ENCODE measurements at regions not wholly inside any gene's neighbourhood (a gene's known extent, or its start where the extent isn't known, plus 50 kb on each side); places are given as distances from the start of the nearest gene placed in this dataset.

DNA sequence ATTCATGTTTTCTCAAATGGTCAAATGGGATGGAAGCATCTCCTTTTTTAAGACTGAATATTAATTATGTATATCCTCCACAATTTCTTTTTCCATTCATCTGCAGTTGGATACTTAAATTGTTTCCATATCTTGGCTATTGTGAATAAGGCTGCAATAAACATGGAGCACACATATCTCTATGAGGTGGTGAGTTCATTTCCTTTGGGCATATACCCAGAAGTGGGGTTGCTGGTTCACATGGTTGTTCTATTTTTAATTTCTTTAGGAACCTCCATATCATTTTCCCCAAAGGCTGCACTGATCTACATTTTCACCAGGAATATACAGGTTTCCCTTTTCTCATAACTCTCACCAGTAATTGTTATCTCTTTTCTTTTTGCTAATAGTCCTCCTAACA is 566.3 kb downstream of the KCTD12 start:
- ATAC-seq (no peak), DNase-seq (ENCODE audit: low read depth, low spot score) (no peak)
- in situ Hi-C loops (cut with HindIII; ENCODE audit: low pct_unique_long_range_greater_than_20kb, low sequenced_read_pairs), result no loop called here
- Histone ChIP-seq H3K27me3 (ENCODE audit: control insufficient read depth, insufficient read depth, low read length) (no peaks in the 10 kb centered on the region), H3K27ac (ENCODE audit: low read length) (no peak overlapping the region), H3K36me3 (ENCODE audit: control insufficient read depth, insufficient read depth, low read length) (no peaks in the 10 kb centered on the region), H3K4me1 (ENCODE audit: control insufficient read depth, insufficient read depth, low read length) (no peaks in the 10 kb centered on the region), H3K4me3 (ENCODE audit: low read depth in 2 of 2, low read length in 2 of 2) (no peak overlapping the region), H3K9me3 (ENCODE audit: control insufficient read depth, insufficient read depth, low read depth, low read length) (no peaks in the 10 kb centered on the region)
- ChIA-PET CTCF (no interaction called here), POLR2A (no interaction called here)
- BruUV-seq (replicated peaks), result no TSS peak
- intact Hi-C loops (cut with micrococcal nuclease; ENCODE audit: unreplicated experiment), result no loop called here
- TF ChIP-seq, protein P1, sequence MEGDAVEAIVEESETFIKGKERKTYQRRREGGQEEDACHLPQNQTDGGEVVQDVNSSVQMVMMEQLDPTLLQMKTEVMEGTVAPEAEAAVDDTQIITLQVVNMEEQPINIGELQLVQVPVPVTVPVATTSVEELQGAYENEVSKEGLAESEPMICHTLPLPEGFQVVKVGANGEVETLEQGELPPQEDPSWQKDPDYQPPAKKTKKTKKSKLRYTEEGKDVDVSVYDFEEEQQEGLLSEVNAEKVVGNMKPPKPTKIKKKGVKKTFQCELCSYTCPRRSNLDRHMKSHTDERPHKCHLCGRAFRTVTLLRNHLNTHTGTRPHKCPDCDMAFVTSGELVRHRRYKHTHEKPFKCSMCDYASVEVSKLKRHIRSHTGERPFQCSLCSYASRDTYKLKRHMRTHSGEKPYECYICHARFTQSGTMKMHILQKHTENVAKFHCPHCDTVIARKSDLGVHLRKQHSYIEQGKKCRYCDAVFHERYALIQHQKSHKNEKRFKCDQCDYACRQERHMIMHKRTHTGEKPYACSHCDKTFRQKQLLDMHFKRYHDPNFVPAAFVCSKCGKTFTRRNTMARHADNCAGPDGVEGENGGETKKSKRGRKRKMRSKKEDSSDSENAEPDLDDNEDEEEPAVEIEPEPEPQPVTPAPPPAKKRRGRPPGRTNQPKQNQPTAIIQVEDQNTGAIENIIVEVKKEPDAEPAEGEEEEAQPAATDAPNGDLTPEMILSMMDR (IDR thresholded peaks at IDR 0.05), result no peak
- TF ChIP-seq SIN3A (IDR thresholded peaks at IDR 0.05; ENCODE audit: borderline replicate concordance, insufficient read depth, low read depth, low read length) (no peak), TCF7L2 (IDR thresholded peaks at IDR 0.05; ENCODE audit: low read depth, low read length) (no peak), POLR2AphosphoS5 (IDR thresholded peaks at IDR 0.05; ENCODE audit: low read depth, low read length) (no peak)
- TF ChIP-seq, protein P2, sequence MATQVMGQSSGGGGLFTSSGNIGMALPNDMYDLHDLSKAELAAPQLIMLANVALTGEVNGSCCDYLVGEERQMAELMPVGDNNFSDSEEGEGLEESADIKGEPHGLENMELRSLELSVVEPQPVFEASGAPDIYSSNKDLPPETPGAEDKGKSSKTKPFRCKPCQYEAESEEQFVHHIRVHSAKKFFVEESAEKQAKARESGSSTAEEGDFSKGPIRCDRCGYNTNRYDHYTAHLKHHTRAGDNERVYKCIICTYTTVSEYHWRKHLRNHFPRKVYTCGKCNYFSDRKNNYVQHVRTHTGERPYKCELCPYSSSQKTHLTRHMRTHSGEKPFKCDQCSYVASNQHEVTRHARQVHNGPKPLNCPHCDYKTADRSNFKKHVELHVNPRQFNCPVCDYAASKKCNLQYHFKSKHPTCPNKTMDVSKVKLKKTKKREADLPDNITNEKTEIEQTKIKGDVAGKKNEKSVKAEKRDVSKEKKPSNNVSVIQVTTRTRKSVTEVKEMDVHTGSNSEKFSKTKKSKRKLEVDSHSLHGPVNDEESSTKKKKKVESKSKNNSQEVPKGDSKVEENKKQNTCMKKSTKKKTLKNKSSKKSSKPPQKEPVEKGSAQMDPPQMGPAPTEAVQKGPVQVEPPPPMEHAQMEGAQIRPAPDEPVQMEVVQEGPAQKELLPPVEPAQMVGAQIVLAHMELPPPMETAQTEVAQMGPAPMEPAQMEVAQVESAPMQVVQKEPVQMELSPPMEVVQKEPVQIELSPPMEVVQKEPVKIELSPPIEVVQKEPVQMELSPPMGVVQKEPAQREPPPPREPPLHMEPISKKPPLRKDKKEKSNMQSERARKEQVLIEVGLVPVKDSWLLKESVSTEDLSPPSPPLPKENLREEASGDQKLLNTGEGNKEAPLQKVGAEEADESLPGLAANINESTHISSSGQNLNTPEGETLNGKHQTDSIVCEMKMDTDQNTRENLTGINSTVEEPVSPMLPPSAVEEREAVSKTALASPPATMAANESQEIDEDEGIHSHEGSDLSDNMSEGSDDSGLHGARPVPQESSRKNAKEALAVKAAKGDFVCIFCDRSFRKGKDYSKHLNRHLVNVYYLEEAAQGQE (IDR thresholded peaks at IDR 0.05; ENCODE audit: insufficient read depth in 1 of 2, low read depth in 2 of 2, low read length in 1 of 2), result no peak

DNA sequence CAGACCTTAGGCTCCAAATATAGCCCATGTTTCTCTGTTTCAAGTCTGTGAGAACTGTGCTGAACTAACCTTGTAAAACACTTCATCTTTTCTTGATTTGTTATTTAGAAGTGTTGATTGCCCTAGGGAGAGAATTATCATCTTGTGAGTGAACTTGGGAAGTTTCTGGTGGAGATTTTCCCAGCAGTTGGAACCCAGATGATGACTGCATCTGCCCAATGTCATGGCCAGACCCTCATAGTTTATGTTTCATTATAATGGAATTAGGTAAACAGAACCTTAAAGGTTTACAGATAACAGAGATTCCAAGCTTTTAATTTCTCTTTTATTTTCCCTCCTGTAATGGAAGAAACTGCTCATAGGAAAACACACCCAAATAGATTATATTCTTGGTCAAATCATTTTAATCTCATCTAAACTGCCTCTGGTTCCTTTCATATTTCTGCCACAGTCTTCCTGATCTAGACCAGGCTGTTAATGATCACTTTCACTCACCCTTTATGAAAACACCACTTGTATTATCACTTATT is 569.1 kb downstream of the KCTD12 start:
- ATAC-seq, result no peak
- no peak for DNase-seq (ENCODE audit: low read depth, low spot score)
- CTCF ChIA-PET, result no interaction called here
- H3K27me3 ChIP-seq (ENCODE audit: control insufficient read depth, insufficient read depth, low read length), result no peaks in the 10 kb centered on the region
- H3K4me3 ChIP-seq (ENCODE audit: low read depth in 2 of 2, low read length in 2 of 2), result no peak overlapping the region
- BruUV-seq (replicated peaks), result no TSS peak
- H3K27ac ChIP-seq (ENCODE audit: low read length), result no peak overlapping the region
- POLR2A ChIA-PET, result no interaction called here
- in situ Hi-C loops (cut with HindIII; ENCODE audit: low pct_unique_long_range_greater_than_20kb, low sequenced_read_pairs) (no loop called here), intact Hi-C loops (cut with micrococcal nuclease; ENCODE audit: unreplicated experiment) (no loop called here)
- no peaks in the 10 kb centered on the region for H3K4me1 ChIP-seq (ENCODE audit: control insufficient read depth, insufficient read depth, low read length)
- TF ChIP-seq SIN3A (IDR thresholded peaks at IDR 0.05; ENCODE audit: borderline replicate concordance, insufficient read depth, low read depth, low read length), result no peak
- TF ChIP-seq TCF7L2 (IDR thresholded peaks at IDR 0.05; ENCODE audit: low read depth, low read length), result no peak
- TF ChIP-seq, protein P1 (IDR thresholded peaks at IDR 0.05), result no peak
- TF ChIP-seq, protein P2 (IDR thresholded peaks at IDR 0.05; ENCODE audit: insufficient read depth in 1 of 2, low read depth in 2 of 2, low read length in 1 of 2), result no peak
- no peak for TF ChIP-seq POLR2AphosphoS5 (IDR thresholded peaks at IDR 0.05; ENCODE audit: low read depth, low read length)
- no peaks in the 10 kb centered on the region for H3K36me3 ChIP-seq (ENCODE audit: control insufficient read depth, insufficient read depth, low read length)
- H3K9me3 ChIP-seq (ENCODE audit: control insufficient read depth, insufficient read depth, low read depth, low read length), result no peaks in the 10 kb centered on the region

Data from Panc1 (cell line).